Brain microvascular endothelial cell (primary cell): ENCODE measurements at regions not wholly inside any gene's neighbourhood (a gene's known extent, or its start where the extent isn't known, plus 50 kb on each side); places are given as distances from the start of the nearest gene placed in this dataset.

Experiments used
- DNase-seq: peaks from one replicate; pipeline ENCODE4 v3.0.0-alpha.2; 2020
- H3K27ac ChIP-seq: fragments of 250-450 bp; sonication (Bioruptor Pico); 2 replicates; pipeline ENCODE4 v1.5.1; 2020; ENCODE audit warnings: mild to moderate bottlenecking, moderate library complexity
- H3K27me3 ChIP-seq: fragments of 250-450 bp; sonication (Bioruptor Pico); replicated peaks from 2 replicates; pipeline ENCODE4 v1.5.1; 2020; ENCODE audit warnings: mild to moderate bottlenecking
- H3K36me3 ChIP-seq: fragments of 250-450 bp; sonication (Bioruptor Pico); replicated peaks from 2 replicates; pipeline ENCODE4 v1.5.1; 2020; ENCODE audit warnings: mild to moderate bottlenecking
- H3K4me3 ChIP-seq: 2 replicates; pipeline ENCODE4 v1.5.1; 2011; ENCODE audit warnings: low read depth, mild to moderate bottlenecking, control low read depth, low read length, moderate library complexity
- CTCF ChIP-seq: IDR thresholded peaks from 2 replicates; pipeline ENCODE4 v1.5.1; 2011; ENCODE audit warnings: low read depth, mild to moderate bottlenecking, moderate library complexity, low read length, control low read depth, inconsistent platforms; ENCODE audit errors: missing control alignments
- in situ Hi-C: cut with HindIII; loops from 2 replicates; pipeline ENCODE4 v1.10.0; 2017; ENCODE audit warnings: low sequenced_read_pairs, low pct_ligation_motif_present

DNA sequence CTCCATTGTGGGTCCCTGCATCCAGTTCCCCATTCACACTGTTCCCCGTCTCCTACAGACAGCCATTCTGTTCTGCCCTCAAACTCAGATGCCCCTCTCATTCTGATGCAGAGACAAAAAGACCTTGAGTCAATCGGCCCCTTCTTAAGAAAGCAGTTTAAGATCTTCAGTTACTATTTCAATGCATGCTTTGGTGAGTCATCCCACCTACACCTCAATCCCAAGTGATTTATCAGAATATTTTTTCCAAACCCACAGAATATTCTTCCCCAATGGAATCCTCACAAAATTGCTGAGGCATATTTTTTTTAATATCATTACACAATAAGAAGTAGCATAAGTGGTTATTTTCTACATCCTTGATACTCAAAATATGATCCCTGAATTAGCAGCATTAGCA lies 92.4 kb upstream of the SLC1A1 start:
- no peak for TF ChIP-seq CTCF
- in situ Hi-C loops: no loop called here

DNA sequence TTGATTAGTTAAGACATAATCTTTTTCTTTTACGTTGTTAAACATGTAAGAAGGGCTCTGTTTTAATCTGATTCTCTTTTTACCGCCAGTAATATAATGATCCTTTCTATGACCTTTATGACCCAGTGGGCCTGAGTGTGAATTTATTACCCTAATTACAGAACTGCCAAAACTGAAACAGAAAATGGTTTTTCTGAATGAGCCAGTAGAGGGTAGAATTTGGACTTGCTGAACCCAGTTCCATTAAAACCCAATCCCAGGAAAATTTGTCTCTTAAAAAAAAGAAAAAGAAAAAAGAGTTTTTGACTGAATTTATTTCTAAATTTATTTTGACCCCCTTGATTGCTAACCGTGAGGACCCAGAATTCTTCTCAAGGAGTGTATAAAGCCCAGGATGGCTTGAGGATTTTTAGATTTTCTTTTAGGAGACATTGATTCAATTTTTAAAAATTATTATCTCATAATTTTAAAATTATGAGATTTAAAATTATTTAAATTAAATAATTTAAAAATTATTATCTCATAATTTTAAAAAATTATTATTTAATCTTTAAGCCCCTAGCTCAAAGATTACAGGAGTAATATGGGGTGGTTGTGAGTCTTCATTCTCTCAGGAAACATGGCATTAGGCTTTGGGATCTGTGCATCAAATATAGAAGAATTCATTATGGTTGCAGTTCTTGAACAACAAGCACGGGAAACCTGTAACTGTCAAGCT lies 94.1 kb upstream of the GLIS3 start:
- TF ChIP-seq CTCF: no peak
- Histone ChIP-seq H3K27ac (no peak overlapping the region), H3K36me3 (no peaks in the 10 kb centered on the region), H3K27me3 (no peaks in the 10 kb centered on the region), H3K4me3 (no peak overlapping the region)
- in situ Hi-C loops: no loop called here
- DNase-seq: no peak

More for the DNA sequence above, 92.4 kb upstream of the SLC1A1 start:
- Histone ChIP-seq H3K4me3 (no peak overlapping the region), H3K36me3 (no peaks in the 10 kb centered on the region), H3K27me3 (no peaks in the 10 kb centered on the region), H3K27ac (no peak overlapping the region)
- DNase-seq: peak; percentile 14

DNA sequence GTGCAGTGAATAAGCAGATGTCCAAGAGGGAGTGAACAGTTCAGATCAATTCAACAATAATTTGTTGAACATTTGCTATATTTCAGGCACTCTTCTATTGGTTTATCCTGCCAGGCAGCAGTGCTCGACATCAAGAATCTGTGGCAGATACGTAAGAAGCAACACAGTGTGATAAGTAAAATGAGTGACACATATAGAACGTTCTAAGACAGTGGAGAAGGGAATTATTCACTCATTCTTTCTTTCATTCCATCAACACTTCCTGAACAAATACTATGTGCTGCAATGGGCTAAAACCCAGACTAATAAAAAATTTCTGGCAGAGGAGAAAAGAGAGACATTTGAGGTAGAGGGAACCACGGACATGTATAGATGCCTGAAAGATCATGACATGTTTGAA lies 89.9 kb upstream of the GLIS3 start:
- Histone ChIP-seq H3K4me3 (no peak overlapping the region), H3K36me3 (no peaks in the 10 kb centered on the region), H3K27ac (no peak overlapping the region), H3K27me3 (no peaks in the 10 kb centered on the region)
- TF ChIP-seq CTCF: no peak
- in situ Hi-C loops: no loop called here
- no peak for DNase-seq

DNA sequence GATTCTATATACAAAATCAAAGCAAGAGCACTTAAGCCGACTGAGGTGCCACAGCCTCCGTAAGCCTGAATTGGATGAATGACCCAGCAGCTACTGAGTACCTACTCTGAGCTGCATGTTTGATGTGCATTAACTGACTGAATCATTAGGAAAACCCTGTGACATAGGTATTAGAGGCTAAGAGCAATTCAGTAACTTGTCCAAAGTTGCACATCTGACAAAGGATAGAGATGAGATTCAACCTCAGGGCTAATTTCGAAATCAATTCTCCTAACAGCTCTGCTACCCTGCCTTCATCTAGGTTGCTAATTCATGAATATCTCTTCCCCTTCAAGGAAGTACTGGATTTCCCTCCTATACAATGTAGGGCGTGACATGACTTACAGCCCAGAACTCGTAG lies 89.1 kb upstream of the GLIS3 start:
- Histone ChIP-seq H3K4me3 (no peak overlapping the region), H3K27me3 (no peaks in the 10 kb centered on the region), H3K36me3 (no peaks in the 10 kb centered on the region), H3K27ac (no peak overlapping the region)
- no peak for DNase-seq
- no peak for TF ChIP-seq CTCF
- in situ Hi-C loops: no loop called here

DNA sequence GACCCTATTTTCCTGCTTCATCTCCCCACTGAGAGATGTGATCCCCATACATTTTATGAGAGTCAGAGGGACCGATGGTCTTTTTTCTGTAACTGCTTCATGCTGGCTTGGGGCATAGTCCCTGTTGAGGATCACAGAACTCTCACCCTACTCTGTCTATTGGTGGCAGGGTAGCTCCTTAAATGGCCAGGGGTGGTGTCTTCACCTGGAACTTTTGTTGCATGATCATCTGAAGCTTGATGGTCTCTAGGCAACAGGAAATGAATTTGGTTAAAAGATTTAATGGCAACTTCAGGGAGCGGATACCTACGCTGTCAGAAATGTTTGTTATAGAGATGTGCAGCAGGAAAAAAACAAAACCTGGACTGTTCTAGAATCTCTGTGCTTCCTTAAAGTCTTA lies 87.0 kb upstream of the GLIS3 start:
- DNase-seq: no peak
- in situ Hi-C loops: no loop called here
- no peak for TF ChIP-seq CTCF
- H3K4me3 ChIP-seq: no peak overlapping the region
- no peaks in the 10 kb centered on the region for H3K27me3 ChIP-seq
- H3K36me3 ChIP-seq: no peaks in the 10 kb centered on the region
- no peak overlapping the region for H3K27ac ChIP-seq

DNA sequence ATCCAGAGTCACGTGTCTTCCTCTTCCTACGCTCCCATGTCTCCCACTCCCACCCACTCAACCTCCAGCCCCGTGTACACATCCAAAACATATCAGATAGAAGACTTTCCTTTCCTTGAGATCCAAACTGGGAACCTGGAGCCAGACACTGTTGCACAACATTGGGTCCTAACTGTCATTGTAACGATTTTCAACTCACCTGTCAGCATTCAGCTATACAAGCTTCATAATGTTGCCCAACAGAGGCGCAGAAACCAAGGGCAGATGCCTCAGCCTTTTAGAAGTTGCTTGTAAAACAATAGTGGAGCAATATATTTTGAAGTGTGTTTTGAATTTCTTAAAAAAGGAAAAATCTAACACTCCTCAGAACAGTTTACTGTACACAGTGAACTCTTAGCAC lies 84.9 kb upstream of the GLIS3 start:
- Histone ChIP-seq H3K4me3 (no peak overlapping the region), H3K27me3 (no peaks in the 10 kb centered on the region), H3K27ac (no peak overlapping the region), H3K36me3 (no peaks in the 10 kb centered on the region)
- no peak for DNase-seq
- in situ Hi-C loops: no loop called here
- TF ChIP-seq CTCF: no peak
